ENCODE measurements at regions not wholly inside any gene's neighbourhood (a gene's known extent, or its start where the extent isn't known, plus 50 kb on each side); places are given as distances from the start of the nearest gene placed in this dataset.

GRCh38 chr6:95948324-95948723 lies 67.5 kb upstream of the FUT9 start:
- Histone ChIP-seq H3K36me3 (no peaks in the 10 kb centered on the region), H3K27ac (no peak overlapping the region), H3K27me3 (no peaks in the 10 kb centered on the region), H3K4me1 (no peaks in the 10 kb centered on the region), H3K4me3 (no peak overlapping the region), H3K9me3 (no peaks in the 10 kb centered on the region)
- DNase-seq (ENCODE audit: low spot score in 2 of 2), result no peak
- no peak for TF ChIP-seq POLR2A (IDR thresholded peaks at IDR 0.05)
- no peak for TF ChIP-seq POLR2AphosphoS5 (IDR thresholded peaks at IDR 0.05)
- TF ChIP-seq CTCF (IDR thresholded peaks at IDR 0.05), result no peak
- intact Hi-C loops (cut with DNase I; ENCODE audit: low total_unique reads), result no loop called here

GRCh38 chr6:95949985-95950384 lies 65.8 kb upstream of the FUT9 start:
- no peaks in the 10 kb centered on the region for H3K36me3 ChIP-seq
- H3K4me1 ChIP-seq, result no peaks in the 10 kb centered on the region
- no peak overlapping the region for H3K4me3 ChIP-seq
- no peaks in the 10 kb centered on the region for H3K27me3 ChIP-seq
- no peaks in the 10 kb centered on the region for H3K9me3 ChIP-seq
- TF ChIP-seq POLR2AphosphoS5 (IDR thresholded peaks at IDR 0.05) (no peak), CTCF (IDR thresholded peaks at IDR 0.05) (no peak), POLR2A (IDR thresholded peaks at IDR 0.05) (no peak)
- no peak overlapping the region for H3K27ac ChIP-seq
- intact Hi-C loops (cut with DNase I; ENCODE audit: low total_unique reads), result no loop called here
- no peak for DNase-seq (ENCODE audit: low spot score in 2 of 2)

- H3K4me1 ChIP-seq, result no peaks in the 10 kb centered on the region
- no peak for TF ChIP-seq CTCF (IDR thresholded peaks at IDR 0.05)
- no peak for TF ChIP-seq POLR2AphosphoS5 (IDR thresholded peaks at IDR 0.05)
- TF ChIP-seq POLR2A (IDR thresholded peaks at IDR 0.05), result no peak
- intact Hi-C loops (cut with DNase I; ENCODE audit: low total_unique reads), result no loop called here
- H3K9me3 ChIP-seq, result no peaks in the 10 kb centered on the region
- no peaks in the 10 kb centered on the region for H3K36me3 ChIP-seq
- no peak overlapping the region for H3K27ac ChIP-seq
- H3K4me3 ChIP-seq, result no peak overlapping the region
- no peaks in the 10 kb centered on the region for H3K27me3 ChIP-seq
- DNase-seq (ENCODE audit: low spot score in 2 of 2), result no peak
Observed at GRCh38 chr6:95958686-95959085, 57.1 kb upstream of the FUT9 start.

- H3K36me3 ChIP-seq, result no peaks in the 10 kb centered on the region
Observed at GRCh38 chr6:95959261-95959660, 56.5 kb upstream of the FUT9 start.

More at GRCh38 chr6:95959261-95959660, 56.5 kb upstream of the FUT9 start:
- no peak overlapping the region for H3K27ac ChIP-seq
- no peak for DNase-seq (ENCODE audit: low spot score in 2 of 2)
- no peak overlapping the region for H3K4me3 ChIP-seq
- TF ChIP-seq POLR2AphosphoS5 (IDR thresholded peaks at IDR 0.05), result no peak
- TF ChIP-seq CTCF (IDR thresholded peaks at IDR 0.05), result no peak
- TF ChIP-seq POLR2A (IDR thresholded peaks at IDR 0.05), result no peak
- intact Hi-C loops (cut with DNase I; ENCODE audit: low total_unique reads), result no loop called here
- no peaks in the 10 kb centered on the region for H3K4me1 ChIP-seq
- no peaks in the 10 kb centered on the region for H3K9me3 ChIP-seq
- no peaks in the 10 kb centered on the region for H3K27me3 ChIP-seq
